CD4-positive, alpha-beta memory T cell (primary cell): ENCODE measurements at regions not wholly inside any gene's neighbourhood (a gene's known extent, or its start where the extent isn't known, plus 50 kb on each side); places are given as distances from the start of the nearest gene placed in this dataset.

Experiments
- CTCF ChIA-PET: fragments of 350-600 bp; sonication (Branson Sonifier 250); formaldehyde crosslinking; loops from one replicate; lab custom pipeline; 2021; ENCODE audit warnings: inconsistent platforms; ENCODE audit not compliant: partially characterized antibody; lab: Charles Lee
- POLR2A ChIA-PET: fragments of 350-600 bp; sonication (Branson Sonifier 250); formaldehyde crosslinking; loops from one replicate; lab custom pipeline; 2021; ENCODE audit not compliant: partially characterized antibody; lab: Charles Lee
- DNase-seq, 5 donors: peaks; one replicate each; pipeline versions ENCODE4 v3.0.0 to v3.0.0-alpha.2; 2020 to 2022; ENCODE audit warnings: mixed read lengths in 1 of 5
- H3K27ac ChIP-seq: one replicate; pipeline ENCODE4 v1.7.0; 2013; ENCODE audit warnings: low read depth, low read length
- H3K27me3 ChIP-seq: 2 replicates; pipeline ENCODE4 v1.7.0; 2013; ENCODE audit warnings: mild to moderate bottlenecking, low read length, moderate library complexity; ENCODE audit not compliant: insufficient read depth
- H3K36me3 ChIP-seq: 2 replicates; pipeline ENCODE4 v1.7.0; 2013; ENCODE audit warnings: mild to moderate bottlenecking, low read length, moderate library complexity; ENCODE audit not compliant: insufficient read depth
- H3K4me1 ChIP-seq: 2 replicates; pipeline ENCODE4 v1.7.0; 2013; ENCODE audit warnings: mild to moderate bottlenecking, low read length, moderate library complexity; ENCODE audit not compliant: insufficient read depth
- H3K4me3 ChIP-seq, 2 donors: one replicate each; pipeline ENCODE4 v1.7.0; 2013; ENCODE audit warnings: low read length in 2 of 2, mild to moderate bottlenecking in 1 of 2
- H3K9me3 ChIP-seq, 2 donors: one replicate each; pipeline ENCODE4 v1.7.0; 2013; ENCODE audit warnings: low read length in 2 of 2, control low read depth in 1 of 2; ENCODE audit not compliant: control insufficient read depth in 1 of 2
- H3K27ac Mint-ChIP-seq, 7 donors: one replicate each; pipeline ENCODE4 v1.8.0; 2020 to 2021; ENCODE audit warnings: mixed read lengths in 7 of 7, mild to moderate bottlenecking in 6 of 7, inconsistent platforms in 3 of 7, moderate library complexity in 3 of 7
- H3K27me3 Mint-ChIP-seq, 2 donors: one replicate each; pipeline ENCODE4 v1.8.0; 2020 to 2021; ENCODE audit warnings: mixed read lengths in 2 of 2
- H3K36me3 Mint-ChIP-seq, 2 donors: one replicate each; pipeline ENCODE4 v1.8.0; 2020 to 2021; ENCODE audit warnings: mixed read lengths in 2 of 2, inconsistent platforms in 1 of 2, mild to moderate bottlenecking in 1 of 2
- H3K4me1 Mint-ChIP-seq, 4 donors: one replicate each; pipeline ENCODE4 v1.8.0; 2020 to 2021; ENCODE audit warnings: mixed read lengths in 4 of 4, mild to moderate bottlenecking in 1 of 4
- H3K4me3 Mint-ChIP-seq, 8 donors: one replicate each; pipeline ENCODE4 v1.8.0; 2020 to 2021; ENCODE audit warnings: mixed read lengths in 8 of 8, mild to moderate bottlenecking in 7 of 8, moderate library complexity in 6 of 8, inconsistent platforms in 3 of 8
- H3K9me3 Mint-ChIP-seq, 8 donors: one replicate each; pipeline ENCODE4 v1.8.0; 2020 to 2021; ENCODE audit warnings: mixed read lengths in 8 of 8, mild to moderate bottlenecking in 5 of 8, inconsistent platforms in 3 of 8, moderate library complexity in 1 of 8
- intact Hi-C: fragments of 100-400 bp; cut with micrococcal nuclease; formaldehyde crosslinking; loops from one replicate; pipeline ENCODE4 v1.15.1; 2023

DNA sequence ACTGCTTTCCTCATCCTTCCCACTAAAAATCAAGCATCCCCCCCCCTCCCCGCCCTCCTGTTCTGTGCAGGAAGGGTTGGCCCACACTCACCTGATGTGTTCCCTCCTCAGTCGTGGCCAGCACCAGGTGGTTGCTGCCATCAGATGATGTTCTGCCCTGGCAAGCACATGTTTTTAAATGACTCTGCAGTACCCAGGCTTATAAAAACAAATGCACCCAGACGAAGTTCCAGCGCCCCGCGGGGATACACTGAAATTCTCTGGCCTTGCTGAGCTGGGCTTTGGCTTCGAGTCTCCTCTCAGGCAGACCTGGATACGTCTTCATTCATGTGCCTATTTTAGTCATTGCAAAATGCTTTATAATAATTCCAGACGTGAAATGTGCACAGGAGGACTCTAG is 316.3 kb downstream of the DLEU7 start:
- Histone ChIP-seq H3K4me1 (peaks cover 19% of the 10 kb centered on the region), H3K27ac (no peak overlapping the region), H3K9me3 (no peaks in the 10 kb centered on the region), H3K36me3 (no peaks in the 10 kb centered on the region), H3K4me3 (no peak overlapping the region), H3K27me3 (no peaks in the 10 kb centered on the region)
- H3K9me3 Mint-ChIP-seq: peaks cover 0 to 4% (median 0%) of the 10 kb centered on the region in 8 donors
- CTCF ChIA-PET: no interaction called here
- peak overlapping the region in 1 of 8 donors; percentile 1 for H3K4me3 Mint-ChIP-seq
- no peak for DNase-seq
- POLR2A ChIA-PET: interaction anchor here (1.2 to 1.5 kb wide), 2 partner anchors 16 to 208 kb away, joined by 3 to 4 read pairs; no protein-coding TSS in a partner anchor
- H3K4me1 Mint-ChIP-seq: peaks cover 14 to 38% (median 29%) of the 10 kb centered on the region in 4 donors
- intact Hi-C loops: no loop called here
- H3K27me3 Mint-ChIP-seq: no peaks in the 10 kb centered on the region
- H3K36me3 Mint-ChIP-seq: no peaks in the 10 kb centered on the region
- H3K27ac Mint-ChIP-seq: no peak overlapping the region

DNA sequence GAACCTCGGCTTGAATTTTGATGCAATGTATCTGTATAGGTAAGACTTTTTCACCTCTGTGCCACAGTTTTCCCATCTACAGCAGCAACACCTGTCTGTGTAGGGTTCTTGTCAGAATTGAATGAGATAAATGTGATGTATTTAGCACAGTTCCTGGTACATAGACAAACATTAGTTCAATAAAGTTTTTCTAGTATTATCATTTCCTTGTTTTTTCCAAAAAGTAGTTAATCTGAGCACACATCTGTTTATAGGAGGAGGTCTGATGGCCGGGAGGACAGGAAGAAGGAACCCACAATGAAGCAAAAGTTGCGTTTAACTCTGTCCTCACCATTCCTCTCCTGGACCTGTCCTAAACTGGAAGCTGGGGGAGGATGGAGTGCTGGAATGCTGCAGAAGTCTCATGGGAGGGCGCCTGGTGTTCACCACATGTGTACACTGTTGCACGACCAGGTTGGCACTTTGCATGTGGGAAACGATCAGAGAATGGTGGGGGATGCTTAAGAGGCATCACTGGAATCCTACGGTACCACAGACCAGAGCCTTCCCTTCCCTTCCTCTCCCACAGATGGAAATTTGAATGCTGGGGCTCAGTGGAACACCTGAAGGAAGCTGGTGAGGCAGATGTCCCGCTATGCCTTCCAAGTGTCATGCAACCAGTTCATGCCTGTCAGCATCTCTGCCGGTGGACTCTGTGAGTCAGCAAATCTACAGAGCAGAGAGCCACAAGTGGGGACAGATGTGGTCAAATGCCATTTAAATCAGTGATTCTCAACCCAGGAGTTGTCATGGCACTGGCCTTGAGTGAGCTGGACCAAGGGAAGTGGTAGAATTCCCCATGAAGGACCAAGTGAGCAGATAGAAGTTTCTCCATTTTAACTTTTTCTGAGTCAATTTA is 315.6 kb downstream of the DLEU7 start:
- no peak overlapping the region for H3K4me3 Mint-ChIP-seq
- H3K27ac Mint-ChIP-seq: peak overlapping the region in 2 of 7 donors; percentile 14 to 44
- no peak overlapping the region for H3K4me3 ChIP-seq
- CTCF ChIA-PET: interaction anchor here (1.0 kb wide), 1 partner anchor 443 kb away, joined by 3 read pairs; no protein-coding TSS in a partner anchor
- H3K36me3 ChIP-seq: no peaks in the 10 kb centered on the region
- peaks cover 19% of the 10 kb centered on the region for H3K4me1 ChIP-seq
- no peak overlapping the region for H3K27ac ChIP-seq
- no peaks in the 10 kb centered on the region for H3K27me3 ChIP-seq
- H3K27me3 Mint-ChIP-seq: no peaks in the 10 kb centered on the region
- H3K4me1 Mint-ChIP-seq: peaks cover 14 to 38% (median 29%) of the 10 kb centered on the region in 4 donors
- no peak for DNase-seq
- no peaks in the 10 kb centered on the region for H3K9me3 ChIP-seq
- no peaks in the 10 kb centered on the region for H3K36me3 Mint-ChIP-seq
- peaks cover 0 to 4% (median 0%) of the 10 kb centered on the region in 8 donors for H3K9me3 Mint-ChIP-seq
- POLR2A ChIA-PET: interaction anchor here (1.2 to 1.5 kb wide), 3 partner anchors 15 to 17 kb away, joined by 3 to 4 read pairs (median 4); no protein-coding TSS in a partner anchor
- intact Hi-C loops: no loop called here

DNA sequence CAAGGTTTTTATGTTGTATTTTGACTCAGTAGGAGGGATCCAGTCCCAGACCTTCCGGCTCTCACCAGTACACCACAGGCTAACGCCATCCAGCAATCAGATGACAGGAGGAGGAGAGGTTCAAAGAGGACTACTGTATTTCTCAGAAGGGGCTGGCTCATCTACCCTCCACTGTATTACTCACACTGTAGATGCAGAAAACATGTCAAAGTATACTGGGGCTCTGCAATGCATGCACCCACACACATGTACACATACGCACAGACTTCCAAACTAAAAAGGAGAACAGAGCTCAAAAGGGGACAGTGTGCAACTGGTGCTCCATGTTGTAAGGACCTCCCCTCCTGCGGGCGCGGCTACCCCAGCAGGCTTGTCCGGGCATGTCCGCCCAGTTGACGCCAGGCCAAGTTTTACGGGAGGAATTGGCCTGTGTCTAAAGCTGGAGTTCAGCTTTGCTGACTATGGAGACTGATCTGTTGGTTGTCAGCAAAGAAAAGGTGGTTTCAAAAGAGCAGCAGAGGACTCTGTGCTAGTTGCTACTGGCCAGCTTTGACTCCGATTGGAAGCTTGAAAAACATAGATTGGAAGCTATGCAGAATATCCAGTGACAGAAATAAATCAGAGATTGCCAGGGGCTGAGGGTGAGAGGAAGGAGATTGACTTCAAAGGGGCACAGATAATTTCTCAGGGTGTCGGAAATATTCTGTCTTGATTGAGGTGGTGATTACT is 314.2 kb downstream of the DLEU7 start:
- ChIA-PET CTCF (interaction anchor here (1.1 to 1.3 kb wide), 2 partner anchors 553 kb away, joined by 3 to 4 read pairs; no protein-coding TSS in a partner anchor), POLR2A (interaction anchor here (1.2 to 2.7 kb wide), 3 partner anchors 16 to 532 kb away, joined by 3 to 9 read pairs (median 4); partner anchors contain the start of gene TRIM13)
- peaks cover 19% of the 10 kb centered on the region for H3K4me1 ChIP-seq
- no peaks in the 10 kb centered on the region for H3K9me3 ChIP-seq
- H3K27ac Mint-ChIP-seq: peak overlapping the region in 6 of 7 donors; percentile 6 to 67 (median 31)
- no peaks in the 10 kb centered on the region for H3K36me3 Mint-ChIP-seq
- intact Hi-C loops: no loop called here
- peaks cover 0 to 9% (median 5%) of the 10 kb centered on the region in 8 donors for H3K9me3 Mint-ChIP-seq
- no peaks in the 10 kb centered on the region for H3K27me3 Mint-ChIP-seq
- H3K27ac ChIP-seq: no peak overlapping the region
- peaks cover 14 to 38% (median 29%) of the 10 kb centered on the region in 4 donors for H3K4me1 Mint-ChIP-seq
- H3K4me3 Mint-ChIP-seq: peak overlapping the region in 3 of 8 donors; percentile 32 to 55 (median 55)
- H3K27me3 ChIP-seq: no peaks in the 10 kb centered on the region
- DNase-seq: no peak
- no peaks in the 10 kb centered on the region for H3K36me3 ChIP-seq
- no peak overlapping the region for H3K4me3 ChIP-seq

DNA sequence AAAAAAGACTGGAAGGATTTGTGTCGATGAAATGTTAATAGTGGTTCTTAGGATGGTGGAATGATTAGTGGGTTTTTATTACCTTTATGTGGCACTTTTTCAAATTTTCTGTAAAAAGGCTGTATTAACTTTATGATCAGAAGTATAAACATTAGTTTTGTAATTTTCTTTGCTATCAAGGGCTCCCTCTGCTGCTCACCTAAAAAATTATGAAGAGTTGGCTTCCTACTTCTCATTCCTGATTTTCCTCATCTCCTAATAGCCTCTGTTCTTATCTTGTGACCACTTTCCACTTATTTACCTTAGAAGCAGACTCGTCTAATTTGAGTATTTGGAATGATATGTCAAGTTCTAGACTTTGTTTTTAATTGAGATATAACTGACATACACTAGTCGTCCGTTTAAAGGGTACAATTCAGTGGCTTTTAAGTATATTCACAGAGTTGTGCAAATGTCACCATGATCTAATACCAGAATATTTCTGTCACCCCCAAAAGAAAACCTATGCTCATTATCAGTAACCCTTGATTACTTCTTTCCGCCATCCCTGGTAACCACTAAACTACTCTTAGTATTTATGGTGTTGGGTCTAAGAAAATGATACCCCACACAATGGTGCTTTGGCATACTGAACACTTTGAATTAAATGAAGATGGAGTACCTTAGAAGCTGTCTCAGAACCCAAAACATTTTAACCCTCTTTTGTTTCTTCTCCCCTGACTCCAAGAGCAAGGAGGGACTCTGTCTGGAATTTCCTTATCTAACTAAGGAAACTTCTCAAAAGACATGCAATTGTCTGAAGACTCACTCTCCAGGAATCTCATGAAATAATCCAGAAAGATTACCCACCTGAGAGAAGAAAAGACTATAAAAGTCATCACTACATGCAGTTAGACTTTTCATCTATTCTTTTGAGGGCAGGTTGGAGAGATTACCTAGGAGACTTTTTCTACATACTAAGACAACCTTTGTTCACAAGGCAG is 311.3 kb downstream of the DLEU7 start:
- CTCF ChIA-PET: interaction anchor here (0.9 to 1.8 kb wide), 3 partner anchors 365 to 556 kb away, joined by 3 to 5 read pairs (median 4); no protein-coding TSS in a partner anchor
- H3K36me3 Mint-ChIP-seq: peaks cover 8 to 14% of the 10 kb centered on the region in 2 donors

DNA sequence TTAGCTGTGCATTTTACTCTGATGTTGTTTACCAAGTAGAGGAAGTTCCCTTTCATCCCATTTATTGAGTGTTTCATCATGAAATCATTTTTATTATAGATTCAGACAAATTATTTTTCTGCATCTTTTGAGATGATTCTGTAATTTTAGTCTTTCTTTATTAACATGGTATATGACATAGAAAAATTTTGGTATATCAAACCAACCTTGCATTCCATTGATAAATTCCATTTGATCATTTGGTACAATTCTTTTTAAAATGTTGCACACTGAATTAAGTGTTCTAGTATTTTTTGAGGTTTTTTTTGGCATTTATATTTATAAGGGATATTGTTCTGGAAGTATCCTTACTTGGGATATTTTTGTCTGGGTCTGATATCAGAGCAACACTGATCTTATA is 308.4 kb downstream of the DLEU7 start:
- POLR2A ChIA-PET: no interaction called here
- Histone ChIP-seq H3K27me3 (no peaks in the 10 kb centered on the region), H3K9me3 (peaks cover 0 to 13% of the 10 kb centered on the region in 2 donors), H3K36me3 (no peaks in the 10 kb centered on the region), H3K27ac (no peak overlapping the region), H3K4me1 (no peaks in the 10 kb centered on the region), H3K4me3 (no peak overlapping the region)
- Mint-ChIP-seq H3K27me3 (no peaks in the 10 kb centered on the region), H3K9me3 (peaks cover 2 to 53% (median 39%) of the 10 kb centered on the region in 8 donors), H3K36me3 (peaks cover 14 to 16% of the 10 kb centered on the region in 2 donors), H3K27ac (no peak overlapping the region), H3K4me1 (peaks cover 0 to 2% (median 0%) of the 10 kb centered on the region in 4 donors), H3K4me3 (no peak overlapping the region)
- intact Hi-C loops: no loop called here
- DNase-seq: no peak
- CTCF ChIA-PET: interaction anchor here (1.6 to 2.0 kb wide), 2 partner anchors 450 to 559 kb away, joined by 3 to 9 read pairs; no protein-coding TSS in a partner anchor

More for the DNA sequence above, 311.3 kb downstream of the DLEU7 start:
- Histone ChIP-seq H3K27ac (no peak overlapping the region), H3K9me3 (peaks cover 0 to 13% of the 10 kb centered on the region in 2 donors), H3K36me3 (no peaks in the 10 kb centered on the region), H3K27me3 (no peaks in the 10 kb centered on the region), H3K4me3 (no peak overlapping the region), H3K4me1 (peaks cover 18% of the 10 kb centered on the region)
- peaks cover 2 to 32% (median 27%) of the 10 kb centered on the region in 8 donors for H3K9me3 Mint-ChIP-seq
- H3K27me3 Mint-ChIP-seq: no peaks in the 10 kb centered on the region
- no peak overlapping the region for H3K27ac Mint-ChIP-seq
- intact Hi-C loops: loop anchor here (1.0 to 5.0 kb wide), 6 partner anchors 270 to 556 kb away; partner anchors contain the start of gene TRIM13
- no peak overlapping the region for H3K4me3 Mint-ChIP-seq
- H3K4me1 Mint-ChIP-seq: peaks cover 11 to 26% (median 22%) of the 10 kb centered on the region in 4 donors
- DNase-seq: peak in 2 of 5 donors; percentile 14 to 18
- POLR2A ChIA-PET: no interaction called here

DNA sequence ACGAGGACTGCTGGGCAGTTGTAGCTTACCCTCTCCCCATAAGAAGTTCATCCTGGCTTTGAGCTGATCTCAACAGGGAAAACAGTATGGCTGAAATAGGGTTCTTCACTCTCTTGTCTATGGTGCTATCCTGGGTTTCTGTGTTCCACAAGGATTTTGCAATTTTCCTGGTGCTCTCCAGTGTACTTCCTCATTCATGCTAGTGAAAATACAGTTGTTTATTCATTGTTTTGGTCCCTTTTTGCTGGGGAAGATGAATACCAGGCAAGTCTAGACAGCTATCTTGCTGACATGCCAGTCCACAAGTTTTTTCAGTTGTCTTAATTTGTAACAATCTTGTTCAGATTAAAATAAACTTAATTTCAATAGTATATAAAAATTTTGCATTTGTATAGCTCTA is 306.5 kb downstream of the DLEU7 start:
- peaks cover 0 to 13% of the 10 kb centered on the region in 2 donors for H3K9me3 ChIP-seq
- H3K4me3 ChIP-seq: no peak overlapping the region
- H3K27me3 Mint-ChIP-seq: peaks cover 0 to 4% of the 10 kb centered on the region in 2 donors
- H3K4me1 Mint-ChIP-seq: peaks cover 0 to 2% (median 0%) of the 10 kb centered on the region in 4 donors
- H3K9me3 Mint-ChIP-seq: peaks cover 2 to 53% (median 38%) of the 10 kb centered on the region in 8 donors
- DNase-seq: no peak
- intact Hi-C loops: no loop called here
- no peaks in the 10 kb centered on the region for H3K36me3 ChIP-seq
- peaks cover 14 to 16% of the 10 kb centered on the region in 2 donors for H3K36me3 Mint-ChIP-seq
- no peak overlapping the region for H3K4me3 Mint-ChIP-seq
- H3K27ac ChIP-seq: no peak overlapping the region
- ChIA-PET POLR2A (no interaction called here), CTCF (interaction anchor here (1.0 kb wide), 1 partner anchor 263 kb away, joined by 3 read pairs; no protein-coding TSS in a partner anchor)
- no peaks in the 10 kb centered on the region for H3K27me3 ChIP-seq
- no peak overlapping the region for H3K27ac Mint-ChIP-seq
- H3K4me1 ChIP-seq: no peaks in the 10 kb centered on the region
